GM20000 (cell line): ENCODE measurements at regions not wholly inside any gene's neighbourhood (a gene's known extent, or its start where the extent isn't known, plus 50 kb on each side); places are given as distances from the start of the nearest gene placed in this dataset.

Source experiments
- DNase-seq: peaks from one replicate; pipeline ENCODE4 v3.0.0; 2012; ENCODE audit warnings: low spot score
- CTCF ChIP-seq: IDR thresholded peaks from 2 replicates; pipeline ENCODE4 v1.5.1; 2012; ENCODE audit warnings: mild to moderate bottlenecking, control low read depth; ENCODE audit errors: extremely low read depth, missing control alignments

- DNase-seq: no peak
- no peak for TF ChIP-seq CTCF
Measured at GRCh38 chr7:67724955-67725354, 728.3 kb downstream of the TYW1 start.

- no peak for TF ChIP-seq CTCF
Measured at GRCh38 chr7:67725423-67725822, 728.8 kb downstream of the TYW1 start.

GRCh38 chr7:67729771-67730170, 733.1 kb downstream of the TYW1 start:
- TF ChIP-seq CTCF: no peak
- DNase-seq: no peak

More at GRCh38 chr7:67725423-67725822, 728.8 kb downstream of the TYW1 start:
- no peak for DNase-seq

- DNase-seq: no peak
- TF ChIP-seq CTCF: no peak
Measured at GRCh38 chr7:67731704-67732103, 735.1 kb downstream of the TYW1 start.

- DNase-seq: no peak
Measured at GRCh38 chr7:67732898-67733297, 736.3 kb downstream of the TYW1 start.

GRCh38 chr7:67738145-67738544, 741.5 kb downstream of the TYW1 start:
- no peak for DNase-seq
- TF ChIP-seq CTCF: no peak

More at GRCh38 chr7:67732898-67733297, 736.3 kb downstream of the TYW1 start:
- TF ChIP-seq CTCF: no peak

- DNase-seq: no peak
- TF ChIP-seq CTCF: no peak
Measured at GRCh38 chr7:67738958-67739357, 742.3 kb downstream of the TYW1 start.
